ENCODE measurements at regions not wholly inside any gene's neighbourhood (a gene's known extent, or its start where the extent isn't known, plus 50 kb on each side); places are given as distances from the start of the nearest gene placed in this dataset.

GRCh38 chr6:74066168-74066871, 370.3 kb downstream of the CD109 start:
- TF ChIP-seq FOXP2 (optimal IDR thresholded peaks at IDR 0.05; ENCODE audit: borderline replicate concordance, extremely low read depth, extremely low read length, insufficient read depth) = no peak
- TF ChIP-seq SIN3A (IDR thresholded peaks at IDR 0.05; ENCODE audit: borderline replicate concordance, insufficient read depth, low read length) = no peak
- no peak for TF ChIP-seq TAF1 (IDR thresholded peaks at IDR 0.05; ENCODE audit: borderline replicate concordance, insufficient read depth, low read length)
- no peak for TF ChIP-seq REST (IDR thresholded peaks at IDR 0.05; ENCODE audit: insufficient read depth in 1 of 2, low read depth in 2 of 2, low read length in 2 of 2)
- no peak for TF ChIP-seq POLR2AphosphoS5 (IDR thresholded peaks at IDR 0.05; ENCODE audit: low read depth, low read length)

DNA sequence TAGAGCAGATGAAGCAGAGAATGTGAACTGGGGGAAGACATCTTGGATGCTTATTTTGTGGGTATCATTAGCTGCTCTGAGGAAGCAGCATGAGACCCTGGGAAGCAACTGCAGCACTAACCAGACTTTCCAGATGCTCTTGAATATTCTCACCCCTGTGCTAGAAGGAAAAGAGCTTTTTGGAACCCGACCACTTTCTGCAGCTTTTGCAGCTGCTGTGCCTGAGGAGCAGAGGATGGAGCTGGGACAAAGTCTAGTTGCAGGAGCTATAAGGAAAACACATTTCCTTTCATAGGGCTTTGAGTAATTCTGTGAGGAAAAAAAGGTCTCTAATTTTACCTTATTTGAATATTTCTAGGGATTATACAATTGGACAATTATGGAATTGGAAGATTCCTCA, 369.7 kb downstream of the CD109 start:
- TF ChIP-seq SIN3A (IDR thresholded peaks at IDR 0.05; ENCODE audit: borderline replicate concordance, insufficient read depth, low read length) (no peak), FOXP2 (optimal IDR thresholded peaks at IDR 0.05; ENCODE audit: borderline replicate concordance, extremely low read depth, extremely low read length, insufficient read depth) (no peak), REST (IDR thresholded peaks at IDR 0.05; ENCODE audit: insufficient read depth in 1 of 2, low read depth in 2 of 2, low read length in 2 of 2) (no peak), POLR2AphosphoS5 (IDR thresholded peaks at IDR 0.05; ENCODE audit: low read depth, low read length) (no peak), TAF1 (IDR thresholded peaks at IDR 0.05; ENCODE audit: borderline replicate concordance, insufficient read depth, low read length) (no peak)

- no peak for TF ChIP-seq SIN3A (IDR thresholded peaks at IDR 0.05; ENCODE audit: borderline replicate concordance, insufficient read depth, low read length)
- no peak for TF ChIP-seq POLR2AphosphoS5 (IDR thresholded peaks at IDR 0.05; ENCODE audit: low read depth, low read length)
- TF ChIP-seq FOXP2 (optimal IDR thresholded peaks at IDR 0.05; ENCODE audit: borderline replicate concordance, extremely low read depth, extremely low read length, insufficient read depth) = no peak
- TF ChIP-seq TAF1 (IDR thresholded peaks at IDR 0.05; ENCODE audit: borderline replicate concordance, insufficient read depth, low read length) = no peak
- no peak for TF ChIP-seq REST (IDR thresholded peaks at IDR 0.05; ENCODE audit: insufficient read depth in 1 of 2, low read depth in 2 of 2, low read length in 2 of 2)
Observed at GRCh38 chr6:74063391-74063790, 367.4 kb downstream of the CD109 start.

DNA sequence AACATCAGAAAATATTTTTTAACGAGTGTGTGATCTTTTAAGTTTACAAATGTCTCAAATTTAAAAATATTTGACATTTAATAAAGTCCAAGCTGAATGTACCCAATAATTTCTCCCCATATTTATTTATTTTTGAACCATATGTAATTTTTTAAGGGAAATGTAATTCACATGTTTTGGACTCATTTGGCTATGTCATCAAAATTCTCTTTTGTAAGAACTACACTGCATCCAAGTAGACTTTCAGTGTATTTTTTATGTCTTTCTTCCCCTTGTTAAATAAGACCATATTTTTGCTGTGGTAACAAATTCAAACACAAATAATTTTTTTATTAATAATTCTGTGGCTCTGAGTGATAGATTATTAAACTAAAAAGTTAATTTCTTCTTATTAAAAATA, 365.2 kb downstream of the CD109 start:
- TF ChIP-seq FOXP2 (optimal IDR thresholded peaks at IDR 0.05; ENCODE audit: borderline replicate concordance, extremely low read depth, extremely low read length, insufficient read depth) (no peak), POLR2AphosphoS5 (IDR thresholded peaks at IDR 0.05; ENCODE audit: low read depth, low read length) (no peak), SIN3A (IDR thresholded peaks at IDR 0.05; ENCODE audit: borderline replicate concordance, insufficient read depth, low read length) (no peak), REST (IDR thresholded peaks at IDR 0.05; ENCODE audit: insufficient read depth in 1 of 2, low read depth in 2 of 2, low read length in 2 of 2) (no peak), TAF1 (IDR thresholded peaks at IDR 0.05; ENCODE audit: borderline replicate concordance, insufficient read depth, low read length) (no peak)

All from PFSK-1 (cell line).